GM12874 (cell line): ENCODE measurements at regions not wholly inside any gene's neighbourhood (a gene's known extent, or its start where the extent isn't known, plus 50 kb on each side); places are given as distances from the start of the nearest gene placed in this dataset.

ENCODE experiments used
- CTCF ChIP-seq: IDR thresholded peaks from 2 replicates; pipeline ENCODE4 v1.5.1; 2011; ENCODE audit warnings: low read depth, mild to moderate bottlenecking, control low read depth, low read length, moderate library complexity; ENCODE audit not compliant: insufficient read depth

GRCh38 chr13:64617231-64617630, 2612.9 kb downstream of the PCDH9 start:
- TF ChIP-seq CTCF: no peak

- no peak for TF ChIP-seq CTCF
Measured at GRCh38 chr13:64591971-64592370, 2638.2 kb downstream of the PCDH9 start.

GRCh38 chr13:64579331-64579730, 2650.8 kb downstream of the PCDH9 start:
- no peak for TF ChIP-seq CTCF

- no peak for TF ChIP-seq CTCF
Measured at GRCh38 chr13:64568748-64569147, 2661.4 kb downstream of the PCDH9 start.

GRCh38 chr13:64556376-64556775, 2673.8 kb downstream of the PCDH9 start:
- TF ChIP-seq CTCF: no peak

- no peak for TF ChIP-seq CTCF
Measured at GRCh38 chr13:64553411-64554129, 2676.6 kb downstream of the PCDH9 start.

GRCh38 chr13:64551755-64552154, 2678.4 kb downstream of the PCDH9 start:
- no peak for TF ChIP-seq CTCF
